ENCODE measurements at regions not wholly inside any gene's neighbourhood (a gene's known extent, or its start where the extent isn't known, plus 50 kb on each side); places are given as distances from the start of the nearest gene placed in this dataset.
"Not testable (repeated sequence)": the region's sequence is repeated elsewhere in the genome, so short reads cannot be mapped to it uniquely, and the experiment has no call there.

GRCh38 chr15:44831409-44831741 is 95.0 kb downstream of the TRIM69 start:
- not testable (repeated sequence) for TF ChIP-seq EP300, POLR2A, CTCF (IDR thresholded peaks at IDR 0.05)
